ENCODE measurements at regions not wholly inside any gene's neighbourhood (a gene's known extent, or its start where the extent isn't known, plus 50 kb on each side); places are given as distances from the start of the nearest gene placed in this dataset.
A peak's percentile ranks its signal among the peaks of the same experiment; 100 is the strongest.

GRCh38 chr2:8597094-8597493, 84.8 kb upstream of the ID2 start (continued):
- no peak for TF ChIP-seq TSHZ1 (CRISPR knock-in tag; IDR thresholded peaks at IDR 0.05)
- TF ChIP-seq U2AF2 (optimal IDR thresholded peaks at IDR 0.05; ENCODE audit: low read depth, low read length), result no peak
- 0 out of 2 replicates have a peak, but pooled peaks have one; percentile 33 for TF ChIP-seq TRIM25 (IDR thresholded peaks at IDR 0.05; ENCODE audit: borderline replicate concordance)
- TF ChIP-seq GATAD2B (IDR thresholded peaks at IDR 0.05; ENCODE audit: borderline replicate concordance), result no peak
- no peak for TF ChIP-seq HMG20B (CRISPR knock-in tag; IDR thresholded peaks at IDR 0.05)
- TF ChIP-seq PHB (CRISPR knock-in tag; IDR thresholded peaks at IDR 0.05), result no peak
- no peak for TF ChIP-seq E2F8 (IDR thresholded peaks at IDR 0.05; ENCODE audit: low read depth, partially characterized antibody)
- no peak for TF ChIP-seq SREBF2 (CRISPR knock-in tag; IDR thresholded peaks at IDR 0.05)
- peak; percentile 28 for TF ChIP-seq PHF20 (IDR thresholded peaks at IDR 0.05; ENCODE audit: partially characterized antibody)
- TF ChIP-seq FOXK2 (conservative IDR thresholded peaks at IDR 0.05 in 1 of 2, IDR thresholded peaks at IDR 0.05 in 1 of 2; ENCODE audit: low read depth in 2 of 2), result no peak
- no peak for TF ChIP-seq SRF (CRISPR knock-in tag; IDR thresholded peaks at IDR 0.05)
- no peak for TF ChIP-seq CHD4 (IDR thresholded peaks at IDR 0.05; ENCODE audit: insufficient read depth, insufficient replicate concordance, low read depth, low read length, poor library complexity, severe bottlenecking)
- TF ChIP-seq PHTF2 (CRISPR knock-in tag; IDR thresholded peaks at IDR 0.05), result no peak
- TF ChIP-seq OTX1 (CRISPR knock-in tag; IDR thresholded peaks at IDR 0.05), result 0 out of 2 replicates have a peak, but pooled peaks have one; percentile 5
- no peak for TF ChIP-seq ZNF609 (CRISPR knock-in tag; IDR thresholded peaks at IDR 0.05; ENCODE audit: borderline replicate concordance)
- TF ChIP-seq ZNF224 (CRISPR knock-in tag; IDR thresholded peaks at IDR 0.05), result no peak

Measured in K562 (cell line).